HCT116 (cell line): ENCODE measurements at regions not wholly inside any gene's neighbourhood (a gene's known extent, or its start where the extent isn't known, plus 50 kb on each side); places are given as distances from the start of the nearest gene placed in this dataset.

Experiments used
- CBX3 ChIP-seq: IDR thresholded peaks from 2 replicates; pipeline ENCODE4 v1.6.1; 2012; ENCODE audit warnings: low read depth
- CEBPB ChIP-seq: IDR thresholded peaks from 2 replicates; pipeline ENCODE4 v1.6.1; 2012; ENCODE audit warnings: low read depth
- CTCF ChIP-seq, 3 experiments: fragments of 200-600 bp in 1 of 3; sonication (generic) in 1 of 3; IDR thresholded peaks in 2 of 3; conservative IDR thresholded peaks in 1 of 3; 2 replicates each; pipeline ENCODE4 v1.5.1; 2012 to 2017; ENCODE audit warnings: low read depth in 2 of 3, low read length in 2 of 3, antibody characterized with exemption in 1 of 3, borderline replicate concordance in 1 of 3, control low read depth in 1 of 3, mild to moderate bottlenecking in 1 of 3, mixed read lengths in 1 of 3, mixed run types in 1 of 3, moderate library complexity in 1 of 3; ENCODE audit not compliant: insufficient read depth in 1 of 3
- EZH2 ChIP-seq: fragments of 200-600 bp; sonication (generic); IDR thresholded peaks from 2 replicates; pipeline ENCODE4 v1.6.1; 2017; ENCODE audit warnings: antibody characterized with exemption, mixed run types
- EZH2phosphoT487 ChIP-seq: fragments of 200-600 bp; IDR thresholded peaks from 2 replicates; pipeline ENCODE4 v1.6.1; 2018; ENCODE audit warnings: antibody characterized with exemption, borderline replicate concordance
- MAX ChIP-seq: IDR thresholded peaks from 2 replicates; pipeline ENCODE4 v1.6.1; 2012
- POLR2A ChIP-seq: IDR thresholded peaks from 2 replicates; pipeline ENCODE4 v1.7.0; 2011; ENCODE audit warnings: borderline replicate concordance; ENCODE audit not compliant: insufficient read depth, insufficient read length; ENCODE audit errors: extremely low read depth
- POLR2AphosphoS5 ChIP-seq: IDR thresholded peaks from 2 replicates; pipeline ENCODE4 v1.6.1; 2011; ENCODE audit warnings: mild to moderate bottlenecking, low read depth, low read length, moderate library complexity
- RAD21 ChIP-seq: IDR thresholded peaks from 2 replicates; pipeline ENCODE4 v1.6.1; 2012; ENCODE audit warnings: low read depth, mild to moderate bottlenecking
- YY1 ChIP-seq: IDR thresholded peaks from 2 replicates; pipeline ENCODE4 v1.6.1; 2011; ENCODE audit warnings: low read length, low read depth, moderate library complexity, mild to moderate bottlenecking; ENCODE audit not compliant: insufficient replicate concordance; ENCODE audit errors: extremely low read depth

- TF ChIP-seq YY1 (no peak), CTCF (IDR thresholded peaks at IDR 0.05 in 2 of 3, conservative IDR thresholded peaks at IDR 0.05 in 1 of 3; ENCODE audit: borderline replicate concordance in 1 of 3, insufficient read depth in 1 of 3, low read depth in 2 of 3, low read length in 2 of 3) (no peak), MAX (no peak), RAD21 (no peak), POLR2A (no peak), POLR2AphosphoS5 (no peak), CBX3 (no peak), EZH2phosphoT487 (no peak), CEBPB (no peak), EZH2 (no peak)
These were observed 440.4 kb downstream of the COL12A1 start for GRCh38 chr6:74765486-74765885.
